Mesenchymal stem cell (in vitro differentiated cells and primary cell): ENCODE measurements at regions not wholly inside any gene's neighbourhood (a gene's known extent, or its start where the extent isn't known, plus 50 kb on each side); places are given as distances from the start of the nearest gene placed in this dataset.

ENCODE experiments used
- DNase-seq: peaks from one replicate; pipeline ENCODE4 v3.0.0-alpha.2; 2013
- H2AFZ ChIP-seq: one replicate; pipeline ENCODE4 v1.6.1; 2013; ENCODE audit warnings: low read depth, mild to moderate bottlenecking, control low read depth, inconsistent platforms, low read length, moderate library complexity
- H2AK5ac ChIP-seq: 2 replicates; pipeline ENCODE4 v1.6.1; 2013; ENCODE audit warnings: low read length, moderate library complexity, mild to moderate bottlenecking, inconsistent platforms; ENCODE audit not compliant: severe bottlenecking
- H2BK120ac ChIP-seq: one replicate; pipeline ENCODE4 v1.6.1; 2013; ENCODE audit warnings: low read depth, mild to moderate bottlenecking, inconsistent platforms, low read length, moderate library complexity
- H2BK12ac ChIP-seq, 2 experiments: one replicate each; pipeline ENCODE4 v1.6.1; 2013; ENCODE audit warnings: inconsistent platforms in 2 of 2, low read length in 2 of 2, mild to moderate bottlenecking in 2 of 2, moderate library complexity in 2 of 2, control low read depth in 1 of 2
- H2BK15ac ChIP-seq: one replicate; pipeline ENCODE4 v1.6.1; 2013; ENCODE audit warnings: mild to moderate bottlenecking, low read depth, inconsistent platforms; ENCODE audit not compliant: poor library complexity, severe bottlenecking
- H2BK5ac ChIP-seq: 2 replicates; pipeline ENCODE4 v1.6.1; 2013; ENCODE audit warnings: low read depth, mild to moderate bottlenecking, low read length, control low read depth, inconsistent platforms; ENCODE audit not compliant: poor library complexity, severe bottlenecking
- H3K14ac ChIP-seq, 2 experiments: one replicate each; pipeline ENCODE4 v1.6.1; 2013; ENCODE audit warnings: inconsistent platforms in 2 of 2, low read length in 2 of 2, control low read depth in 1 of 2, mild to moderate bottlenecking in 1 of 2, moderate library complexity in 1 of 2
- H3K18ac ChIP-seq, 2 experiments: one replicate each; pipeline ENCODE4 v1.6.1; 2013; ENCODE audit warnings: inconsistent platforms in 2 of 2, low read length in 2 of 2, control low read depth in 1 of 2, low read depth in 1 of 2, mild to moderate bottlenecking in 1 of 2
- H3K23ac ChIP-seq, 2 experiments: one replicate each; pipeline ENCODE4 v1.6.1; 2013; ENCODE audit warnings: inconsistent platforms in 2 of 2, low read length in 2 of 2, mild to moderate bottlenecking in 2 of 2, moderate library complexity in 2 of 2, control low read depth in 1 of 2
- H3K27ac ChIP-seq: 2 replicates; pipeline ENCODE4 v1.5.1; 2013; ENCODE audit warnings: mild to moderate bottlenecking, moderate library complexity, low read length, control low read depth, inconsistent platforms; ENCODE audit not compliant: poor library complexity, severe bottlenecking
- H3K27me3 ChIP-seq, 2 experiments: 2 replicates each; pipeline versions ENCODE4 v1.6.1 to v1.7.0; 2013; ENCODE audit warnings: low read length in 2 of 2, mild to moderate bottlenecking in 2 of 2, moderate library complexity in 2 of 2, control low read depth in 1 of 2, inconsistent platforms in 1 of 2; ENCODE audit not compliant: control insufficient read depth in 1 of 2, insufficient read depth in 1 of 2
- H3K36me3 ChIP-seq, 2 experiments: 2 replicates each; pipeline versions ENCODE4 v1.6.1 to v1.7.0; 2013; ENCODE audit warnings: low read length in 2 of 2, control low read depth in 1 of 2, inconsistent platforms in 1 of 2, low read depth in 1 of 2, mild to moderate bottlenecking in 1 of 2; ENCODE audit not compliant: insufficient read depth in 2 of 2, control insufficient read depth in 1 of 2
- H3K4ac ChIP-seq, 2 experiments: one replicate each; pipeline ENCODE4 v1.6.1; 2013; ENCODE audit warnings: inconsistent platforms in 2 of 2, low read length in 2 of 2, mild to moderate bottlenecking in 2 of 2, moderate library complexity in 2 of 2, control low read depth in 1 of 2, low read depth in 1 of 2
- H3K4me1 ChIP-seq: 2 replicates; pipeline ENCODE4 v1.6.1; 2013; ENCODE audit warnings: low read depth, low read length, control low read depth; ENCODE audit not compliant: control insufficient read depth, insufficient read depth
- H3K4me2 ChIP-seq: 2 replicates; pipeline ENCODE4 v1.6.1; 2013; ENCODE audit warnings: low read length, mild to moderate bottlenecking, inconsistent platforms; ENCODE audit not compliant: poor library complexity, severe bottlenecking
- H3K4me3 ChIP-seq, 2 experiments: 2 replicates each; pipeline versions ENCODE4 v1.5.1 to v1.7.0; 2013; ENCODE audit warnings: low read length in 2 of 2, mild to moderate bottlenecking in 2 of 2, control low read depth in 1 of 2, low read depth in 1 of 2; ENCODE audit not compliant: insufficient read depth in 1 of 2
- H3K79me1 ChIP-seq: replicated peaks from 2 replicates; pipeline ENCODE4 v1.6.1; 2013; ENCODE audit warnings: mild to moderate bottlenecking, control low read depth, low read length, inconsistent platforms; ENCODE audit not compliant: poor library complexity, severe bottlenecking
- H3K9ac ChIP-seq: 2 replicates; pipeline ENCODE4 v1.7.0; 2013; ENCODE audit warnings: mild to moderate bottlenecking, low read length, moderate library complexity
- H3K9me3 ChIP-seq: 2 replicates; pipeline ENCODE4 v1.7.0; 2013; ENCODE audit warnings: mild to moderate bottlenecking, low read length; ENCODE audit not compliant: control insufficient read depth
- H4K8ac ChIP-seq: one replicate; pipeline ENCODE4 v1.6.1; 2013; ENCODE audit warnings: inconsistent platforms, mild to moderate bottlenecking, low read length, moderate library complexity
- H4K91ac ChIP-seq: one replicate; pipeline ENCODE4 v1.6.1; 2013; ENCODE audit warnings: mild to moderate bottlenecking, low read length, inconsistent platforms
- WGBS: methylation state at CpG from one replicate; pipeline ENCODE4 v1.1.7; 2013; ENCODE audit warnings: mixed read lengths; 5-methylcytosine and 5-hydroxymethylcytosine counted together

DNA sequence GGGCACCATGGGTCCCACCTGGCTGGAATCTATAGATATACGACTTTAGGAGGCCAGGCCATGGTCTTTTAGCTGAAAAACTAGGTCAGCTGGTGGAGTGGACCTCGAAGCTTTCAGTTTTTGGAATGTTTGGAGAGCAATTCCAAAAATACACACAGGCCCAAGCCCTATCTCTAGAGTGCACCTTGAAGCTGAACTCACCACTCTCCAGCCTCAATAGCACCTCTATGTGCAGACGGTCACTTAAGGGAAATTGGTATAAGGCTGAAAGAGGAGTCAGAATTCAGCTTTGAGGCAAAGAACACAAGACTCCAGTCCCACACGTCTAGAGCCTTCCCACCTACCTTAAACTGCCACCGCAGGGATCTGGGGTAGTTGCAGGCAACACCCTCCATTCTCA lies 56.4 kb upstream of the KATNAL1 start:
- H2BK5ac ChIP-seq = no peak overlapping the region
- no peak overlapping the region for H3K4me3 ChIP-seq
- no peak overlapping the region for H3K14ac ChIP-seq
- H2BK15ac ChIP-seq = no peak overlapping the region
- no peaks in the 10 kb centered on the region for H3K27me3 ChIP-seq
- H3K9ac ChIP-seq = peak overlapping the region; percentile 79
- peaks cover 6% of the 10 kb centered on the region for H3K4me1 ChIP-seq
- peak overlapping the region; percentile 14 to 81 for H2BK12ac ChIP-seq
- DNase-seq = no peak
- no peaks in the 10 kb centered on the region for H3K9me3 ChIP-seq
- no peak overlapping the region for H3K4me2 ChIP-seq
- H3K18ac ChIP-seq = peak overlapping the region; percentile 37 to 82
- WGBS = 86% methylated on average over 4 of the region's 5 CpGs
- H2AFZ ChIP-seq = peak overlapping the region; percentile 2
- peak overlapping the region; percentile 43 for H4K91ac ChIP-seq
- H4K8ac ChIP-seq = peak overlapping the region; percentile 85
- H2AK5ac ChIP-seq = peak overlapping the region; percentile 33
- H3K27ac ChIP-seq = no peak overlapping the region
- no peak overlapping the region for H3K23ac ChIP-seq
- H2BK120ac ChIP-seq = peak overlapping the region; percentile 84
- H3K79me1 ChIP-seq = no peaks in the 10 kb centered on the region
- no peaks in the 10 kb centered on the region for H3K36me3 ChIP-seq
- H3K4ac ChIP-seq = peak overlapping the region; percentile 71 to 81

DNA sequence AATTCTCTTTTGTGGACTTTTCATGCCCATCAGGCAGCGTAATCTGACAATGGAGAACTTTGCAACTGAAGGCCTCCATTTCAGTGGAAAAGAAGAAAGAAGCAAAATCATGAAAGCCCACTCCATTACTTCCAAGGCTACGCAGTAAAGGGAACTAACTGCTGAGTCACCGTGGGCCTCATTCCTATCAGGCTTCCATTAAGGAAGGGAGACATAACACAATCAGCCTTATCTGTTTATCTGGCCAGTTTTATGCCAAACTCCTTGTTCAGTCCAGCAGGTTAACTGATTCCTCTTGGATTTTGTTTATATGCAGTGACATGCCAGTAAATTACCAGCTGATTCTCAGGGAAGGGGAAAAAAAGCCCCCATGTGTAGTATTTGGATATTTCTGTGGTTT lies 56.8 kb upstream of the KATNAL1 start:
- H4K91ac ChIP-seq = peak overlapping the region; percentile 43
- no peaks in the 10 kb centered on the region for H3K27me3 ChIP-seq
- no peak overlapping the region for H2AK5ac ChIP-seq
- no peak overlapping the region for H2BK15ac ChIP-seq
- no peak overlapping the region for H3K14ac ChIP-seq
- H3K4me2 ChIP-seq = no peak overlapping the region
- peak overlapping the region; percentile 84 for H2BK120ac ChIP-seq
- peak overlapping the region in 1 of 2 experiments; percentile 82 for H3K18ac ChIP-seq
- peak overlapping the region; percentile 85 for H4K8ac ChIP-seq
- DNase-seq = peak; percentile 61
- H3K79me1 ChIP-seq = no peaks in the 10 kb centered on the region
- peak overlapping the region; percentile 71 to 81 for H3K4ac ChIP-seq
- no peak overlapping the region for H3K4me3 ChIP-seq
- 45% methylated on average over 3 of the region's 3 CpGs for WGBS
- no peak overlapping the region for H3K23ac ChIP-seq
- H3K36me3 ChIP-seq = no peaks in the 10 kb centered on the region
- peak overlapping the region; percentile 2 for H2AFZ ChIP-seq
- no peak overlapping the region for H3K9ac ChIP-seq
- no peak overlapping the region for H2BK5ac ChIP-seq
- peaks cover 6% of the 10 kb centered on the region for H3K4me1 ChIP-seq
- no peak overlapping the region for H3K27ac ChIP-seq
- peak overlapping the region; percentile 14 to 81 for H2BK12ac ChIP-seq
- H3K9me3 ChIP-seq = no peaks in the 10 kb centered on the region

DNA sequence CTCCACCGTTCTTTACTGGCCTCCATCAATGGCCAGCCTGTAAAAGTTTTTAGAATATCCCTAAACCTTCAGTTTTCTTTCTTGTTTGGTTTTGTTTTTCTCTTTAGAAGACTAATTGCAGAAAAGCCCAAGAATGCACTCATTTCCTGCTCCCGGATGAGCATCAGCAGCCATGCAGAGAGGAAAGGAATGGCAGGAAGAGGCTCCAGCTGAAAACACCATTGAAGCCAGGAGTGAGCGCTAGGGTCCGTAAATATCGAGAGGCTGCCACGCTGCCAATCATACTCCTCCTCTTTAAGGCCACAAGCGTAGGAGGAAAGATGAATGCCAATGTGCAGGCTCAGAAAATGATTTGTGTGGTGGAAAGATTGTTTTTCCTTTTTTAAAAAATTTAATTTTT lies 57.4 kb upstream of the UBE2L5 start:
- Histone ChIP-seq H3K4me1 (peaks cover 6% of the 10 kb centered on the region), H3K9ac (no peak overlapping the region), H3K9me3 (no peaks in the 10 kb centered on the region), H3K4me2 (peak overlapping the region; percentile 0), H4K8ac (no peak overlapping the region), H2BK120ac (peak overlapping the region; percentile 24), H4K91ac (no peak overlapping the region), H3K27me3 (no peaks in the 10 kb centered on the region), H2AK5ac (no peak overlapping the region), H3K27ac (peak overlapping the region; percentile 45), H3K14ac (no peak overlapping the region), H3K79me1 (no peaks in the 10 kb centered on the region), H3K18ac (peak overlapping the region in 1 of 2 experiments; percentile 81), H2BK5ac (no peak overlapping the region), H3K4ac (no peak overlapping the region), H3K23ac (no peak overlapping the region), H2AFZ (no peak overlapping the region), H2BK15ac (no peak overlapping the region), H3K36me3 (no peaks in the 10 kb centered on the region), H2BK12ac (peak overlapping the region in 1 of 2 experiments; percentile 61), H3K4me3 (no peak overlapping the region)
- WGBS = 14% methylated on average over 5 of the region's 7 CpGs
- peak; percentile 47 for DNase-seq

DNA sequence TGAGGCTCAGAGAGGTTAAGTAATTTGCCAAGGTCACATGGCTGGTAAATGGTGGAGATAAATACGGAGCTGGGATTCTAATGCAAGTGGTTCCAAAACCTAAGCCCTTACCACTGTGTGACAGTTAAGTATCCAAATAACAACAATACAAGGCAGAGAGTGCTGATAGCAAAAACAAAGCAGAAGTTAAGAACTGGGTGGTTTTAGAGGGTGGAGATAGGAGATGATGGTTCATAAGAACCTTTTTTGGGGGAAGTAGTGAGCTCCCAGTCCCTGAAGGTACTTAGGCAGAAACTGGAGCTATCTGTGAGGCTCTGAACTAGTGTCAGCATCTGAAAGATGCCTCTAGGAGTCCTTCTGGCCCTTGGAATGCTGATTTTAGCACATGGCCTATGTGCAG lies 56.2 kb upstream of the UBE2L5 start:
- Histone ChIP-seq H3K79me1 (no peaks in the 10 kb centered on the region), H2BK15ac (no peak overlapping the region), H2BK120ac (no peak overlapping the region), H3K9me3 (no peaks in the 10 kb centered on the region), H3K4me3 (no peak overlapping the region), H3K4me1 (peaks cover 6% of the 10 kb centered on the region), H3K36me3 (no peaks in the 10 kb centered on the region), H3K18ac (no peak overlapping the region), H3K14ac (no peak overlapping the region), H3K9ac (no peak overlapping the region), H4K91ac (no peak overlapping the region), H3K27ac (no peak overlapping the region), H3K4ac (peak overlapping the region in 1 of 2 experiments; percentile 9), H3K4me2 (no peak overlapping the region), H2BK12ac (peak overlapping the region in 1 of 2 experiments; percentile 56), H3K23ac (no peak overlapping the region), H2AFZ (no peak overlapping the region), H3K27me3 (no peaks in the 10 kb centered on the region), H4K8ac (no peak overlapping the region), H2AK5ac (no peak overlapping the region), H2BK5ac (no peak overlapping the region)
- no CpG with 5 or more reads among the region's 1 CpG for WGBS
- no peak for DNase-seq
